Fibroblast of pulmonary artery (primary cell): ENCODE measurements at regions not wholly inside any gene's neighbourhood (a gene's known extent, or its start where the extent isn't known, plus 50 kb on each side); places are given as distances from the start of the nearest gene placed in this dataset.

ENCODE experiments used
- DNase-seq: peaks from one replicate; pipeline ENCODE4 v3.0.0-alpha.2; 2010; ENCODE audit warnings: low read depth
- H3K4me3 ChIP-seq: replicated peaks from 2 replicates; pipeline ENCODE4 v1.5.1; 2011; ENCODE audit warnings: low read depth, mild to moderate bottlenecking, control low read depth, low read length, moderate library complexity
- CTCF ChIP-seq: IDR thresholded peaks from 2 replicates; pipeline ENCODE4 v1.5.1; 2011; ENCODE audit warnings: mild to moderate bottlenecking, control low read depth, low read length, inconsistent platforms; ENCODE audit errors: missing control alignments

GRCh38 chr12:119258556-119258955, 76.0 kb upstream of the CCDC60 start:
- no peak overlapping the region for H3K4me3 ChIP-seq
- TF ChIP-seq CTCF: no peak
- no peak for DNase-seq

DNA sequence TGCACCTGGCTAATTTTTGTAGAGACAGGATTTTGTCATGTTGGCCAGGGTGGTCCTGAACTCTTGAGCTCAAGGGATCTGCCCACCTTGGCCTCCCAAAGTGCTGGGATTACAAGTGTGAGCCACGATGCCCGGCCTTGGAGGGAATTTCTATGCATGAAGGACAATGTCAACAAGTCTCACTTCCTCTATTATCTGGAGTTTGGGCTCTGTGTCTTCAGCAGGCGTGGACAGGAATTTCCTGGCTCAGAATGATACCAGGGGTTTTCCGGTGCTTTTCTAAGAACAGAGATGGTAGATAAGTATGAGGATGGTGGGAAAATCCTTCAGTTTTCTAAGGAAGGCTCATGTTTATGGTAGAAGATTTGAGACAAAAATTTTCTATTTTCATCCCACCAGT, 75.0 kb upstream of the CCDC60 start:
- no peak for DNase-seq
- no peak overlapping the region for H3K4me3 ChIP-seq
- TF ChIP-seq CTCF: no peak

- DNase-seq: no peak
- no peak for TF ChIP-seq CTCF
- no peak overlapping the region for H3K4me3 ChIP-seq
Observed at GRCh38 chr12:119262388-119262787, 72.1 kb upstream of the CCDC60 start.

DNA sequence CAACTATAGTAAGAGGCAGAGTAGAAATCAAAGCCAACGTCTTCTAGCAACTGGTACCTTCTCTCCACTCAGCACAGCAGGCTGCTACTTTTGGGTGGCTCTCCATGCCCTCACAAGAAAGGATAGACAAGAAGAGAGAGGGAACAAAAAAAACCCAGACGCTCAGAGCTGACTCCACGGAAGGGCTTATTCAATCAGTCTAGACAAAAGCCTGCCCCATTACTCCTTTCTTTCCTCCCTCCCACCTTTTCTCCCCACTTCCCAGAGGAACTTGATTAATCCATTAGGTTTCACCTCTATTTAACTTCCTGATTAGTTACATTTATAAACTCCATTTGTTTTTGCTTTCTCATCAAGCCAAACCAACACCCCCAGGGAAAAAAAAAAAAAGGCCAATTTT, 71.1 kb upstream of the CCDC60 start:
- DNase-seq: no peak
- no peak for TF ChIP-seq CTCF
- H3K4me3 ChIP-seq: no peak overlapping the region

DNA sequence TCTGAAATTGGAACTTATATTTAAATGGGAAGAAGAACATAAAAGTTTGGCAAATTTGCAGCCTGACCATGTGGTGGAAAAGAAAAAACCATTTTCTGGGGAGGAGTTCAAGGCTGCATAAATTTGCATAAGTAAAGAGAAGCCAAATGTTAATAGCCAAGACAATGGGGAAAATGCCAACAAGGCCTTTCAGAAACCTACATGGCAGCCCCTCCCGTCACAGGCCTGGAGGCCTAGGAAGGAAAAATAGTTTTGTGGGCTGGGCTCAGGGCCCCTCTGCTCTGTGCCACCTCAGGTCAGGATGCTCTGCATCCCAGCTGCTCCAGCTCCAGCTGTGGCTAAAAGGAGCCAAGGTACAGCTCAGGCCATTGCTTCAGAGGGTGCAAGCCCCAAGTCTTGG, 67.6 kb upstream of the CCDC60 start:
- H3K4me3 ChIP-seq: no peak overlapping the region
- no peak for TF ChIP-seq CTCF
- DNase-seq: no peak

DNA sequence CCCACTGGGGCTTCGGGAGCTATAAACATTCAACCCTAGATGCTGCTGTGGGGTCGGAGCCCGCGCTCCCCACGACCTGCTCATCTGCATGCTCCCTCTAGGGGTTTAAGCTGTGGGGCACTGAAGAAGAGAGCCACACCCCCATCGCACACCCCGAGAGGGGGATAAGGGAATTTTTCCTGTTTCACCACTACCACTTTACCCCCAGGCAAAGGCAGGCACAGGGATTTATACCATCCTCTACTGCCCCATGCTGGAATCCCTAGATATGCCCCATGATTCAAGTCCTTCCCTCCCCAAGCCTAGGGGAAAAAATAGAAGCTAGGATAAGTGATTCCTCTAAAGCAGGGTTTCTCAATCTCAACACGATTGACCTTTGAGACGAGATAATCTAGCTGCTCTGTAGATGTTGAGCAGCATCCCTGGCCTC, 59.9 kb upstream of the CCDC60 start:
- no peak for TF ChIP-seq CTCF
- DNase-seq: no peak
- H3K4me3 ChIP-seq: no peak overlapping the region

- no peak overlapping the region for H3K4me3 ChIP-seq
- TF ChIP-seq CTCF: no peak
- no peak for DNase-seq
Observed at GRCh38 chr12:119283310-119283709, 51.2 kb upstream of the CCDC60 start.
